ENCODE measurements at regions not wholly inside any gene's neighbourhood (a gene's known extent, or its start where the extent isn't known, plus 50 kb on each side); places are given as distances from the start of the nearest gene placed in this dataset.
"Not testable (repeated sequence)": the region's sequence is repeated elsewhere in the genome, so short reads cannot be mapped to it uniquely, and the experiment has no call there.

DNA sequence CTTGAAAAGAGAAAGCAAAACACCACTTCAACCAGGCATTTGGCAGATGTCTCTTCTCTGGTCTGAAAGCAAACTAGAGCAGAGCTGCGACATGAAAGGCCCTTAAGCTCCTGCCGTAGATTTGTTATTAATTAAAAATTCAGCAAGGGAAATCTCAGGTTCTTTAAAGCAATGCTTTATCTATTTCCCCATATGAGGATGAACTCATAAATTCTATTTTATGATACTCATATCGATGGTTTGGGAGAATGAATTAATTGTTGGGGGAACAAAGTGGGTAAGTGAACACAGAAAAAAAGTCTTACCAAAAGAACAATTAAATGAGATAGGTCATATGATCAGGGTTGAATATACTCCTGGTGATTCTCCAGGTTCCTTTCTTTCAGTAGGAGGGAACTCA lies 464.7 kb upstream of the SLC35B3 start:
- Mint-ChIP-seq H3K4me3 (no peak overlapping the region), H3K36me3 (ENCODE audit: insufficient read depth) (no peaks in the 10 kb centered on the region), H3K27me3 (no peaks in the 10 kb centered on the region), H3K4me1 (ENCODE audit: low read depth in 2 of 2) (no peaks in the 10 kb centered on the region), H3K27ac (no peak overlapping the region), H3K9me3 (peaks cover 8% of the 10 kb centered on the region in 2 donors)
- DNase-seq (no peak), ATAC-seq (replicated peaks) (no peak)

DNA sequence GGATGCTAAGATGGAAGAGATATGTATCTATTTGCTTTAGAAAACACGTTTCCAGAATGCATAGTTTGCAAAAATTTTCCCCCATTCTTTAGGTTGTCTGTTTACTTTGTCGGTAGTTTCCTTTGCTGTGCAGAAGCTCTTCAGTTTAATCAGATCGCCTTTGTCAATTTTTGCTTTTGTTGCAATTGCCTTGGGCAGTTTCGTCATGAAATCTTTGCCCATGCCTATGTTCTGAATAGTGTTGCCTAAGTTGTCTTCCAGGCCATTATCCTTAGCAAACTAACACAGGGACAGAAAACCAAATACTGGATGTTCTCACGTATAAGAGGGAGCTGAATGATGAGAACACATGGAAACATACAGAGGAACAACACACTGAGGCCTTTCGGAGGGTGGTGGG lies 454.2 kb upstream of the SLC35B3 start:
- no peak for ATAC-seq (replicated peaks)
- DNase-seq = no peak
- no peak overlapping the region for H3K4me3 Mint-ChIP-seq
- no peaks in the 10 kb centered on the region for H3K36me3 Mint-ChIP-seq (ENCODE audit: insufficient read depth)
- peaks cover 3 to 9% of the 10 kb centered on the region in 2 donors for H3K9me3 Mint-ChIP-seq
- no peaks in the 10 kb centered on the region for H3K27me3 Mint-ChIP-seq
- no peaks in the 10 kb centered on the region for H3K4me1 Mint-ChIP-seq (ENCODE audit: low read depth in 2 of 2)
- no peak overlapping the region for H3K27ac Mint-ChIP-seq

- Mint-ChIP-seq H3K4me3 (no peak overlapping the region), H3K27ac (no peak overlapping the region), H3K4me1 (ENCODE audit: low read depth in 2 of 2) (no peaks in the 10 kb centered on the region), H3K27me3 (no peaks in the 10 kb centered on the region), H3K9me3 (peaks cover 3 to 9% of the 10 kb centered on the region in 2 donors), H3K36me3 (ENCODE audit: insufficient read depth) (no peaks in the 10 kb centered on the region)
- no peak for DNase-seq
- ATAC-seq (replicated peaks) = no peak
Observed at GRCh38 chr6:8888468-8888867, 453.1 kb upstream of the SLC35B3 start.

- Mint-ChIP-seq H3K27ac (no peak overlapping the region), H3K4me3 (no peak overlapping the region)
Observed at GRCh38 chr6:8881663-8882062, 446.3 kb upstream of the SLC35B3 start.

DNA sequence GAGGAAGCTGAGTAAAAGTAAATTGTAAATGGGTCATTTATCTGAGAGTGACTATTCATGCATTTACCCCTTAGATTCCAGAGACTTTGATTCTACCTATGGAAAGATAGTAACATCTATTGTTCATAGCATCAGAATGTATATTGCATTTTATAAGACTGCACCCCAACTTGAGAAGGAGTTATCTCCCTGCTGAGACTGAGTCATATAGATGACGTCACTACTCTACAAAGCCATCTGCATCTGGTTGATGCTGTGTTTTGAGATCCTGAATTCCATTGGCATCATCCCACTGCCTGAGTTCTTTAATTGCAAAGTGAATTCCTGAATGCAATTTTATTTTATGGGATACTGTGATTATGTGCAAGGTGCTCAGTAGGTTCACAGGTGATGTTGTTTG lies 444.0 kb upstream of the SLC35B3 start:
- H3K4me3 Mint-ChIP-seq = no peak overlapping the region
- H3K27me3 Mint-ChIP-seq = no peaks in the 10 kb centered on the region
- no peaks in the 10 kb centered on the region for H3K4me1 Mint-ChIP-seq (ENCODE audit: low read depth in 2 of 2)
- H3K27ac Mint-ChIP-seq = no peak overlapping the region
- no peaks in the 10 kb centered on the region for H3K36me3 Mint-ChIP-seq (ENCODE audit: insufficient read depth)
- DNase-seq (no peak), ATAC-seq (replicated peaks) (no peak)
- peaks cover 8 to 11% of the 10 kb centered on the region in 2 donors for H3K9me3 Mint-ChIP-seq

More at GRCh38 chr6:8881663-8882062, 446.3 kb upstream of the SLC35B3 start:
- Mint-ChIP-seq H3K9me3 (peaks cover 8 to 11% of the 10 kb centered on the region in 2 donors), H3K4me1 (ENCODE audit: low read depth in 2 of 2) (no peaks in the 10 kb centered on the region), H3K27me3 (no peaks in the 10 kb centered on the region), H3K36me3 (ENCODE audit: insufficient read depth) (no peaks in the 10 kb centered on the region)
- ATAC-seq (replicated peaks) (no peak), DNase-seq (no peak)

DNA sequence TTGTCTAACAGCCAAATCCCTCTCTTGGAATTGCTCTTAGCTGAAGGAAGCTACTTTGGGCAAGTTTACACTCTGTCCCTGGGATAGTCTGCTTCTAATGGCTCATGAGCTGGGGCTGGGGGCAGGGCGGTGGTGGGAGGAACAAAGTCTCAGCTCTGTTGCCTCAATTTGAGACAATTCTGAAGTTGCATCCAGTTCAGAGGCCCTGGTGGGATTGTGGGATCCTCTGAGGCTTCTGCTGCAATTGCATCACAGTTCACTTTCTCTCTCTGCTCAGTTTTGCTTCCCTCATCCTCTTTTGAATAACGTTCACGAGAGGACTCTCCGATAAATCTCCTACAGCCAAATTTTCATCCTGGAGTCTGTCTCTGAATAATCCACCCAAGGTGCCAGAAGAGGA lies 440.6 kb upstream of the SLC35B3 start:
- ATAC-seq (replicated peaks) (no peak), DNase-seq (no peak)
- Mint-ChIP-seq H3K36me3 (ENCODE audit: insufficient read depth) (peaks cover 3% of the 10 kb centered on the region), H3K4me3 (no peak overlapping the region), H3K27ac (no peak overlapping the region), H3K9me3 (peaks cover 10% of the 10 kb centered on the region in 2 donors), H3K27me3 (no peaks in the 10 kb centered on the region), H3K4me1 (ENCODE audit: low read depth in 2 of 2) (no peaks in the 10 kb centered on the region)

GRCh38 chr6:8872589-8872988 lies 437.2 kb upstream of the SLC35B3 start:
- Mint-ChIP-seq H3K36me3 (ENCODE audit: insufficient read depth) (peaks cover 3% of the 10 kb centered on the region), H3K27me3 (no peaks in the 10 kb centered on the region), H3K9me3 (peaks cover 0 to 6% of the 10 kb centered on the region in 2 donors), H3K4me1 (ENCODE audit: low read depth in 2 of 2) (no peaks in the 10 kb centered on the region), H3K4me3 (no peak overlapping the region), H3K27ac (no peak overlapping the region)
- DNase-seq = no peak
- ATAC-seq (replicated peaks) = no peak

DNA sequence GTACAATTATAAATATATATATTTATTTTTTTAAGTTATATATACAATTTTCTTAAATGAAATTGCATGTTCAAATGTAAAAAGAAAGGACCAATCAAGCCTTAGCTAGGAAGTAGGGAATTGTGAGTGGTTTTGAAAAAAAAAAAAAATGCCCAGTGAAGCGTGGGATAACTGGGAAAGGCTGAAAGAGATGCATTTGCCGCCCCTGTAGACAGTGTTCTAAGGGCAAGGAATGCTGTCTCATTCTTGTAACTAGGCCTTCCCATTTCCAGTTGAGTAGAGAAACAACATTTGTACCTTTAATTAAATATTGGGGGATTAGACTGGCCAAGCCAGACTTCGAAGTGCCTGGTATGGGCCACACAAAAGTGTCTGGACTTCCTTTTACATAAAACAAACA lies 430.1 kb upstream of the SLC35B3 start:
- DNase-seq (no peak), ATAC-seq (replicated peaks) (no peak)
- Mint-ChIP-seq H3K4me3 (no peak overlapping the region), H3K9me3 (peaks cover 0 to 3% of the 10 kb centered on the region in 2 donors), H3K27ac (no peak overlapping the region), H3K4me1 (ENCODE audit: low read depth in 2 of 2) (no peaks in the 10 kb centered on the region), H3K36me3 (ENCODE audit: insufficient read depth) (no peaks in the 10 kb centered on the region), H3K27me3 (no peaks in the 10 kb centered on the region)

- H3K4me1 Mint-ChIP-seq (ENCODE audit: low read depth in 2 of 2) = no peaks in the 10 kb centered on the region
- no peak for ATAC-seq (replicated peaks)
- peaks cover 0 to 4% of the 10 kb centered on the region in 2 donors for H3K9me3 Mint-ChIP-seq
- H3K27ac Mint-ChIP-seq = no peak overlapping the region
- H3K27me3 Mint-ChIP-seq = no peaks in the 10 kb centered on the region
- DNase-seq = no peak
- H3K4me3 Mint-ChIP-seq = no peak overlapping the region
- H3K36me3 Mint-ChIP-seq (ENCODE audit: insufficient read depth) = no peaks in the 10 kb centered on the region
Observed at GRCh38 chr6:8860671-8861070, 425.3 kb upstream of the SLC35B3 start.

GRCh38 chr6:8859501-8859900 lies 424.2 kb upstream of the SLC35B3 start:
- ATAC-seq (replicated peaks) (no peak), DNase-seq (no peak)
- Mint-ChIP-seq H3K27ac (no peak overlapping the region), H3K9me3 (peaks cover 0 to 4% of the 10 kb centered on the region in 2 donors), H3K4me3 (no peak overlapping the region), H3K36me3 (ENCODE audit: insufficient read depth) (no peaks in the 10 kb centered on the region), H3K27me3 (no peaks in the 10 kb centered on the region), H3K4me1 (ENCODE audit: low read depth in 2 of 2) (no peaks in the 10 kb centered on the region)

DNA sequence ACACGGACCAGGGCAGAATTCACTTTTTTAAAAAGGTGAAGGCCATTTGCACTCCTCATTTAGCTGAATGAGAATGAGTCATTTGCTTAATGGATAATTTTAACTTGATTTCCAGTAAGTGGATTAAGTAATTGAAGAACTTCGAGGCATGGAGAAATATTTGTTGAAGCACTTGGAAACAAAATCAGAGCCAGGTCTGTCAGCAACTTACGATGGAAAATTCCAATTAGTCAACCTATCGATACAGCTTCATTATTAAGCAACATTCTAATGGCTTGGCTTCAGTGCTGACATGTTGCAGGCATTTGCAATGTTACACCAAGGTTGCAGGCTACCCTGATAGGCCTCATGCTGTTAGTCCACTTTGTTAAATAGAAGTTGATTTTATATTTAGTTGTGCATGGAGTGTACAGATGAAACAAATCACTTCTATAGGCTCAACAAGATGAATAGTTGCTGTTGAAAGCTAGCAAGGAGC lies 423.5 kb upstream of the SLC35B3 start:
- no peak for DNase-seq
- no peak for ATAC-seq (replicated peaks)
- Mint-ChIP-seq H3K27me3 (no peaks in the 10 kb centered on the region), H3K4me1 (ENCODE audit: low read depth in 2 of 2) (no peaks in the 10 kb centered on the region), H3K36me3 (ENCODE audit: insufficient read depth) (no peaks in the 10 kb centered on the region), H3K9me3 (peaks cover 0 to 4% of the 10 kb centered on the region in 2 donors), H3K27ac (no peak overlapping the region), H3K4me3 (no peak overlapping the region)

DNA sequence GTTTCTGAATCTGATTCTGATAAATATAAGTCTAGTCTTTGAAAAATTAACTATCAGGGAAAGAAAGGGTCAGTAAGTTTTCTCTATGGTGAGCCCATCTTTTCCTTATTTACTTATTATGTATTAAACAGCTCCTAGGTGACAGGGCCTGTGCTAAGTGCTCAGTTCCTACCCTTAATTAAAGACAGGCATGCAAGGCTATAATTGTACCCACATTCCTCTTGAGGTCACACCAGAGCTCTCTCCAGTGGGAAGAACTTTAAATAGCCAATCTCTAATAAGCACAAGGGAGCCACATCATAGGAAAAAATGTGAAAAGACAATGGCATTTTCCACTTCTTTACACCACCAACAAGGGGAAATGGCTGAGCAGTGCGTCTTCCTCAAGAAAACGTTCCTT lies 421.8 kb upstream of the SLC35B3 start:
- Mint-ChIP-seq H3K27ac (no peak overlapping the region), H3K9me3 (peaks cover 0 to 6% of the 10 kb centered on the region in 2 donors), H3K4me1 (ENCODE audit: low read depth in 2 of 2) (no peaks in the 10 kb centered on the region), H3K4me3 (no peak overlapping the region), H3K27me3 (no peaks in the 10 kb centered on the region), H3K36me3 (ENCODE audit: insufficient read depth) (no peaks in the 10 kb centered on the region)
- ATAC-seq (replicated peaks) (no peak), DNase-seq (no peak)

DNA sequence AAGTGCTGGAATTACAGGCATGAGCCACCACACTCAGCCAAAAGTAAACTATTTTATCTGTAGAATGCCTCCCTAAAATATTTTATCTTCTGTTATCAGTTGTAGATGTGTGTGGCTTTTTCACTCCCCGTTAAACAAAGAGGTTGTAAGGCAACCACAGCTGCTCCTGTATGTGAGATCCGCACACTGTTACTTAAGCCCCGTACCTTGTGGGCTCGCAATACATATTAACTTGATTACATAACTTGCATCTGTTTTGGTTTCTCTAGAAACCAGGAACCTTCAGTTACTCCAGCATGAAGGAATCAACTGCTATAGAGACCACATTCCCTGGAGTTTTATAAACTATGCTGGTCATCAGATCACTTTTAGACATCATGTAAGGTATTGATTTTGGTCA lies 420.1 kb upstream of the SLC35B3 start:
- no peak overlapping the region for H3K27ac Mint-ChIP-seq
- DNase-seq (no peak), ATAC-seq (replicated peaks) (no peak)
- no peaks in the 10 kb centered on the region for H3K27me3 Mint-ChIP-seq
- H3K9me3 Mint-ChIP-seq = peaks cover 0 to 9% of the 10 kb centered on the region in 2 donors
- no peaks in the 10 kb centered on the region for H3K36me3 Mint-ChIP-seq (ENCODE audit: insufficient read depth)
- no peaks in the 10 kb centered on the region for H3K4me1 Mint-ChIP-seq (ENCODE audit: low read depth in 2 of 2)
- H3K4me3 Mint-ChIP-seq = no peak overlapping the region

GRCh38 chr6:8852332-8852731 lies 417.0 kb upstream of the SLC35B3 start:
- no peaks in the 10 kb centered on the region for H3K27me3 Mint-ChIP-seq
- H3K4me3 Mint-ChIP-seq = no peak overlapping the region
- no peak for DNase-seq
- no peak for ATAC-seq (replicated peaks)
- H3K9me3 Mint-ChIP-seq = peaks cover 0 to 14% of the 10 kb centered on the region in 2 donors
- H3K36me3 Mint-ChIP-seq (ENCODE audit: insufficient read depth) = no peaks in the 10 kb centered on the region
- no peaks in the 10 kb centered on the region for H3K4me1 Mint-ChIP-seq (ENCODE audit: low read depth in 2 of 2)
- no peak overlapping the region for H3K27ac Mint-ChIP-seq

DNA sequence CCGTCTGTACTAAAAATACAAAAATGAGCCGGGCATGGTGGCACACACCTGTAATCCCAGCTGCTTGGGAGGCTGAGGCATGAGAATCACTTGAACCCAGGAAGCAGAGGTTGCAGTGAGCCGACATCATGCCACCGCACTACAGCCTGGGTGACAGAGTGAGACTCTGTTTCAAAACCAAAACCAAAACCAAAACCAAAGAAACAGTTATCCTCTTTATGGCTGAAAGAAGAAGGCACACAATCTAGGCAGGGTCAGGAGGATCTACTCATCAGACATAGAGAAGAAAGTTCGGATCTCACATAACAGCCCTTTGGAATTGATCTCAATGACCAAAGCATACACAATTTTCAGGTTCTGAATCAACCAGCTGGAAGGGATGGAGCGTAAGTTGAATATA lies 411.3 kb upstream of the SLC35B3 start:
- H3K4me1 Mint-ChIP-seq (ENCODE audit: low read depth in 2 of 2); H3K27ac Mint-ChIP-seq; DNase-seq; H3K27me3 Mint-ChIP-seq; H3K4me3 Mint-ChIP-seq; ATAC-seq (replicated peaks); H3K36me3 Mint-ChIP-seq (ENCODE audit: insufficient read depth): not testable (repeated sequence)
- peaks cover 14 to 18% of the 10 kb centered on the region in 2 donors for H3K9me3 Mint-ChIP-seq

Data from effector memory CD8-positive, alpha-beta T cell (primary cell).